PC-3 (cell line): ENCODE measurements at regions not wholly inside any gene's neighbourhood (a gene's known extent, or its start where the extent isn't known, plus 50 kb on each side); places are given as distances from the start of the nearest gene placed in this dataset.

Source experiments
- ATAC-seq: fragments of 200-7000 bp; cut with Tn5 transposase; 2 replicates; pipeline ENCODE4 v1.9.1; 2020; ENCODE audit warnings: mild to moderate bottlenecking, moderate library complexity
- BruUV-seq: library from RNA; stranded (reverse); fragments of 400-500 nt; replicated peaks from 2 replicates; lab custom pipeline; 2021; lab: Mats Ljungman, UMichigan
- CTCF ChIA-PET: fragments of 300-600 bp; sonication (Branson Sonifier 250); formaldehyde crosslinking; loops from one replicate; lab custom pipeline; 2022; ENCODE audit warnings: antibody characterized with exemption; lab: Charles Lee
- POLR2A ChIA-PET: fragments of 300-600 bp; sonication (Branson Sonifier 250); formaldehyde crosslinking; loops from one replicate; lab custom pipeline; 2022; ENCODE audit warnings: antibody characterized with exemption; ENCODE audit not compliant: unreplicated experiment; lab: Charles Lee
- DNase-seq: peaks from one replicate; pipeline ENCODE4 v3.0.0-alpha.2; 2015
- H2AFZ ChIP-seq: fragments of 300-600 bp; sonication (generic); 2 replicates; pipeline ENCODE4 v1.6.0; 2016; ENCODE audit warnings: antibody characterized with exemption, low read length
- H3F3A ChIP-seq: fragments of 300-600 bp; sonication (generic); one replicate; pipeline ENCODE4 v1.6.0; 2017; ENCODE audit warnings: antibody characterized with exemption, low read length, control low read depth, mild to moderate bottlenecking; ENCODE audit not compliant: unreplicated experiment
- H3K27ac ChIP-seq: fragments of 300-600 bp; sonication (generic); 2 replicates; pipeline ENCODE4 v1.5.1; 2016; ENCODE audit warnings: mild to moderate bottlenecking, low read length
- H3K27me3 ChIP-seq: fragments of 300-600 bp; sonication (generic); 2 replicates; pipeline ENCODE4 v1.6.1; 2016; ENCODE audit warnings: low read length, mixed read lengths
- H3K36me3 ChIP-seq: fragments of 300-600 bp; sonication (generic); 2 replicates; pipeline ENCODE4 v1.6.1; 2016; ENCODE audit warnings: low read depth, mixed run types, low read length, mixed read lengths
- H3K4me1 ChIP-seq: fragments of 300-600 bp; sonication (generic); 2 replicates; pipeline ENCODE4 v1.5.1; 2016; ENCODE audit warnings: low read length; ENCODE audit not compliant: insufficient read depth
- H3K4me2 ChIP-seq: fragments of 300-600 bp; sonication (generic); 2 replicates; pipeline ENCODE4 v1.6.0; 2016; ENCODE audit warnings: low read length
- H3K4me3 ChIP-seq: fragments of 300-600 bp; sonication (generic); 2 replicates; pipeline ENCODE4 v1.5.1; 2016; ENCODE audit warnings: mild to moderate bottlenecking, low read length, mixed read lengths
- H3K79me2 ChIP-seq: fragments of 300-600 bp; sonication (generic); 2 replicates; pipeline ENCODE4 v1.6.1; 2017; ENCODE audit warnings: low read length, mixed read lengths
- H3K9ac ChIP-seq: fragments of 300-600 bp; sonication (generic); 2 replicates; pipeline ENCODE4 v1.6.0; 2016; ENCODE audit warnings: mild to moderate bottlenecking, low read length
- H3K9me2 ChIP-seq: fragments of 300-600 bp; sonication (generic); replicated peaks from 2 replicates; pipeline ENCODE4 v1.6.1; 2016; ENCODE audit warnings: mixed run types, low read length, mixed read lengths
- H3K9me3 ChIP-seq: fragments of 300-600 bp; sonication (generic); 2 replicates; pipeline ENCODE4 v1.6.1; 2016; ENCODE audit warnings: low read length, mixed read lengths
- H4K20me1 ChIP-seq: fragments of 300-600 bp; sonication (generic); 2 replicates; pipeline ENCODE4 v1.6.1; 2016; ENCODE audit warnings: low read length, mixed read lengths
- EZH2 ChIP-seq: fragments of 300-600 bp; sonication (generic); IDR thresholded peaks from one replicate; pipeline ENCODE4 v1.6.1; 2017; ENCODE audit warnings: antibody characterized with exemption, mild to moderate bottlenecking, low read length; ENCODE audit not compliant: unreplicated experiment
- EZH2phosphoT487 ChIP-seq: fragments of 300-600 bp; sonication (generic); IDR thresholded peaks from 2 replicates; pipeline ENCODE4 v1.6.1; 2018; ENCODE audit warnings: mild to moderate bottlenecking, antibody characterized with exemption, low read length, borderline replicate concordance
- intact Hi-C: fragments of 100-400 bp; cut with micrococcal nuclease; formaldehyde crosslinking; loops from 2 replicates; pipeline ENCODE4 v1.9.0; 2023
- TF ChIP-seq, protein P1 (sequence below): fragments of 300-600 bp; sonication (generic); conservative IDR thresholded peaks from 2 replicates; pipeline ENCODE4 v1.5.1; 2017; ENCODE audit warnings: antibody characterized with exemption, low read depth, mild to moderate bottlenecking, low read length

DNA sequence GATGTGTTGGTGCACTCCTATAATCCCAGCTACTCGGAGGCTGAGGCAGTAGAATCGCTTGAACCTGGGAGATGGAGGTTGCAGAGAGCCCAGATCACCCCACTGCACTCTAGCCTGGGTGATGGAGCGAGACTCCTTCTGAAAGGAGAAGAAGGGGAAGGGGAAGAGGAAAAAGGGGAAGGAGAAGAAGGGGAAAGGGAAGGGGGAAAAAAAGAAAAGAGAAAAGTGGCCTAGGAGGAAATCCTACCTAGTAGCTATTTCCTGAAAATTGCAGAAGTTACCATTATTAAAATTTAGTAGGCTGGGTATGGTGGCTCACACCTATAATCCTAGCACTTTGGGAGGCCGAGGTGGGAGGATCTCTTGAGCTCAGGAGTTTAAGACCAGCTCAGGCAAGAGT is 67.4 kb downstream of the ARRDC3 start:
- TF ChIP-seq EZH2 (no peak), EZH2phosphoT487 (no peak)
- TF ChIP-seq, protein P1, sequence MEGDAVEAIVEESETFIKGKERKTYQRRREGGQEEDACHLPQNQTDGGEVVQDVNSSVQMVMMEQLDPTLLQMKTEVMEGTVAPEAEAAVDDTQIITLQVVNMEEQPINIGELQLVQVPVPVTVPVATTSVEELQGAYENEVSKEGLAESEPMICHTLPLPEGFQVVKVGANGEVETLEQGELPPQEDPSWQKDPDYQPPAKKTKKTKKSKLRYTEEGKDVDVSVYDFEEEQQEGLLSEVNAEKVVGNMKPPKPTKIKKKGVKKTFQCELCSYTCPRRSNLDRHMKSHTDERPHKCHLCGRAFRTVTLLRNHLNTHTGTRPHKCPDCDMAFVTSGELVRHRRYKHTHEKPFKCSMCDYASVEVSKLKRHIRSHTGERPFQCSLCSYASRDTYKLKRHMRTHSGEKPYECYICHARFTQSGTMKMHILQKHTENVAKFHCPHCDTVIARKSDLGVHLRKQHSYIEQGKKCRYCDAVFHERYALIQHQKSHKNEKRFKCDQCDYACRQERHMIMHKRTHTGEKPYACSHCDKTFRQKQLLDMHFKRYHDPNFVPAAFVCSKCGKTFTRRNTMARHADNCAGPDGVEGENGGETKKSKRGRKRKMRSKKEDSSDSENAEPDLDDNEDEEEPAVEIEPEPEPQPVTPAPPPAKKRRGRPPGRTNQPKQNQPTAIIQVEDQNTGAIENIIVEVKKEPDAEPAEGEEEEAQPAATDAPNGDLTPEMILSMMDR = no peak
- Histone ChIP-seq H3K9me2 (no peaks in the 10 kb centered on the region), H3K27me3 (no peaks in the 10 kb centered on the region), H3K27ac (no peak overlapping the region), H3K36me3 (no peaks in the 10 kb centered on the region), H4K20me1 (no peaks in the 10 kb centered on the region), H3F3A (peaks cover 4% of the 10 kb centered on the region), H3K4me2 (no peak overlapping the region), H2AFZ (no peak overlapping the region), H3K79me2 (no peaks in the 10 kb centered on the region), H3K9ac (no peak overlapping the region), H3K9me3 (no peaks in the 10 kb centered on the region), H3K4me1 (peaks cover 37% of the 10 kb centered on the region), H3K4me3 (no peak overlapping the region)
- intact Hi-C loops = loop anchor here (10.0 kb wide), 1 partner anchor 211 kb away; no protein-coding TSS in a partner anchor
- ChIA-PET CTCF (no interaction called here), POLR2A (no interaction called here)
- DNase-seq (no peak), ATAC-seq (no peak)
- BruUV-seq = no TSS peak

DNA sequence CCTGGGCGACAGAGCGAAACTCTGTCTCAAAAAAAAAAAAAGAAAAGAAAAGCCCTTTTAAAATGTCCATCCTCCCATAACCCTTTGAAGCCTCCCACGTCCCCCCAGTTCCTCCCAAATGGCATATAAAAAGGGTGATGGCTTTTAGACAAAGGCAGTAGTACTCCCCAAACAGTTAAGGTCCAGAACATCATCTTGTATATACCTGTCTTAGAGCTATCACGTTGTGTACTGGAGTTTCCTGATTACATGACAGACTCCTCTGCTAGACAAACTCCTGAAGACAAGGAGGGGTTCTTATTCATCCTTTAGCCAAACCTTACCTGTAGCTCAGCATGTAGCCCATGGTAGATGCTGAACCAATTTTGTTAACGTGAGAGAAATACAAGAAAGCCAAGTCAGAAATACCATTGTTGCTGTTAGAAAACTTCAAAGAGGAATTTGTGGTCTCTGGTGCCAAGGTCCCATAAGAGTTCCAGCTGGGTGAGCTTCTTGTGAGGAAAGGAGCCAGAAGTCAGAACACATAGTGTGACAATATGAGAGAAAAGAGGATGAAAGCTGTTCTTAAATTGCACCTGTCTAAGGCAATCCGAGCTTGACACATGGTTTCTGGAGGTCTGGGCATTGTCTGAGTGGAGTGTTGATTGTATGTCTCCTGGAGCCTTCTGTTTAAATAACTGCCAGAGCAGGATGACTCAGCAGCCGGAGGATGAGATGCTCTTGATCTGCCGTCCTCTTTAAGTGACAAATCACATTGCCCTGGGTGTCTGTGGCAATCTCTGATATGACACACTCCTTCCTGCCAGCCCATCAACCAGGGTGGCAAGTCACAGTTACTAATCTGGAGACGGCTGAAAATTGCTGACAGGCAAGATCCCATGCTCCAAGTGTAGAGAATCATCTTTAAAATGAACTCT is 69.1 kb downstream of the ARRDC3 start:
- Histone ChIP-seq H3K9ac (peak overlapping the region; percentile 40), H3K36me3 (no peaks in the 10 kb centered on the region), H3K9me2 (no peaks in the 10 kb centered on the region), H3K4me2 (peak overlapping the region; percentile 67), H3K9me3 (no peaks in the 10 kb centered on the region), H2AFZ (no peak overlapping the region), H4K20me1 (no peaks in the 10 kb centered on the region), H3K27me3 (no peaks in the 10 kb centered on the region), H3K4me1 (peaks cover 39% of the 10 kb centered on the region), H3K79me2 (no peaks in the 10 kb centered on the region), H3F3A (peaks cover 4% of the 10 kb centered on the region), H3K27ac (peak overlapping the region; percentile 70), H3K4me3 (peak overlapping the region; percentile 10; the same call in 1 of the 2 replicates)
- ATAC-seq = peak; percentile 64
- no peak for TF ChIP-seq EZH2
- TF ChIP-seq, protein P1 = no peak
- no peak for TF ChIP-seq EZH2phosphoT487
- intact Hi-C loops = loop anchor here (1.0 to 10.0 kb wide), 2 partner anchors 66 to 209 kb away; no protein-coding TSS in a partner anchor
- DNase-seq = peak; percentile 94
- ChIA-PET CTCF (no interaction called here), POLR2A (interaction anchor here (0.6 to 1.0 kb wide), 2 partner anchors 69 to 507 kb away, joined by 4 to 8 read pairs; partner anchors contain the start of gene ARRDC3)
- BruUV-seq = TSS peak; percentile 82
